ENCODE measurements at regions not wholly inside any gene's neighbourhood (a gene's known extent, or its start where the extent isn't known, plus 50 kb on each side); places are given as distances from the start of the nearest gene placed in this dataset.

- H3K4me3 Mint-ChIP-seq (ENCODE audit: unreplicated experiment): no peak overlapping the region
Measured at GRCh38 chr14:27077710-27078109, 479.9 kb upstream of the NOVA1 start.

GRCh38 chr14:27078191-27078590, 480.4 kb upstream of the NOVA1 start:
- H3K79me2 ChIP-seq (ENCODE audit: insufficient read depth, low read length): no peaks in the 10 kb centered on the region
- H3K36me3 ChIP-seq (ENCODE audit: insufficient read depth, low read length): no peaks in the 10 kb centered on the region
- H3K9me3 ChIP-seq (ENCODE audit: insufficient read depth, low read depth, low read length): no peaks in the 10 kb centered on the region
- H3K4me1 ChIP-seq (ENCODE audit: insufficient read depth, low read length): no peaks in the 10 kb centered on the region
- TF ChIP-seq EZH2 (IDR thresholded peaks at IDR 0.05; ENCODE audit: insufficient read depth, low read length): no peak
- TF ChIP-seq CTCF (IDR thresholded peaks at IDR 0.05; ENCODE audit: insufficient read depth, low read depth, low read length): no peak
- H3K4me3 Mint-ChIP-seq (ENCODE audit: unreplicated experiment): no peak overlapping the region
- no peak overlapping the region for H3K27ac ChIP-seq (ENCODE audit: low read depth, low read length)
- H3K27me3 Mint-ChIP-seq (ENCODE audit: low read depth, unreplicated experiment): no peaks in the 10 kb centered on the region
- no peaks in the 10 kb centered on the region for H3K36me3 Mint-ChIP-seq (ENCODE audit: low read depth, unreplicated experiment)
- H4K20me1 ChIP-seq (ENCODE audit: insufficient read depth, low read length): no peaks in the 10 kb centered on the region
- FAIRE-seq (no peak), DNase-seq (ENCODE audit: low read depth) (peak; percentile 2)
- H3K9ac ChIP-seq (ENCODE audit: low read length): no peak overlapping the region
- no peaks in the 10 kb centered on the region for H3K27me3 ChIP-seq (ENCODE audit: insufficient read depth, low read length)
- H3K27ac Mint-ChIP-seq (ENCODE audit: unreplicated experiment): no peak overlapping the region
- no peak overlapping the region for H3K4me3 ChIP-seq (ENCODE audit: insufficient read depth, low read depth, low read length)
- no peaks in the 10 kb centered on the region for H3K4me1 Mint-ChIP-seq (ENCODE audit: low read depth, unreplicated experiment)
- no peaks in the 10 kb centered on the region for H3K9me3 Mint-ChIP-seq (ENCODE audit: unreplicated experiment)
- no peak overlapping the region for H3K4me2 ChIP-seq (ENCODE audit: low read length)
- H2AFZ ChIP-seq (ENCODE audit: low read depth, low read length): no peak overlapping the region

More at GRCh38 chr14:27077710-27078109, 479.9 kb upstream of the NOVA1 start:
- H3K4me1 ChIP-seq (ENCODE audit: insufficient read depth, low read length): no peaks in the 10 kb centered on the region
- H3K4me3 ChIP-seq (ENCODE audit: insufficient read depth, low read depth, low read length): no peak overlapping the region
- no peaks in the 10 kb centered on the region for H3K36me3 Mint-ChIP-seq (ENCODE audit: low read depth, unreplicated experiment)
- H3K27me3 Mint-ChIP-seq (ENCODE audit: low read depth, unreplicated experiment): no peaks in the 10 kb centered on the region
- no peak for DNase-seq (ENCODE audit: low read depth)
- no peak overlapping the region for H2AFZ ChIP-seq (ENCODE audit: low read depth, low read length)
- TF ChIP-seq EZH2 (IDR thresholded peaks at IDR 0.05; ENCODE audit: insufficient read depth, low read length) (no peak), CTCF (IDR thresholded peaks at IDR 0.05; ENCODE audit: insufficient read depth, low read depth, low read length) (no peak)
- no peak for FAIRE-seq
- H4K20me1 ChIP-seq (ENCODE audit: insufficient read depth, low read length): no peaks in the 10 kb centered on the region
- no peaks in the 10 kb centered on the region for H3K4me1 Mint-ChIP-seq (ENCODE audit: low read depth, unreplicated experiment)
- no peak overlapping the region for H3K9ac ChIP-seq (ENCODE audit: low read length)
- H3K27ac ChIP-seq (ENCODE audit: low read depth, low read length): no peak overlapping the region
- no peaks in the 10 kb centered on the region for H3K79me2 ChIP-seq (ENCODE audit: insufficient read depth, low read length)
- no peaks in the 10 kb centered on the region for H3K27me3 ChIP-seq (ENCODE audit: insufficient read depth, low read length)
- no peaks in the 10 kb centered on the region for H3K9me3 ChIP-seq (ENCODE audit: insufficient read depth, low read depth, low read length)
- H3K9me3 Mint-ChIP-seq (ENCODE audit: unreplicated experiment): no peaks in the 10 kb centered on the region
- H3K36me3 ChIP-seq (ENCODE audit: insufficient read depth, low read length): no peaks in the 10 kb centered on the region
- no peak overlapping the region for H3K27ac Mint-ChIP-seq (ENCODE audit: unreplicated experiment)
- no peak overlapping the region for H3K4me2 ChIP-seq (ENCODE audit: low read length)

- H3K9me3 Mint-ChIP-seq (ENCODE audit: unreplicated experiment): no peaks in the 10 kb centered on the region
- no peaks in the 10 kb centered on the region for H3K4me1 Mint-ChIP-seq (ENCODE audit: low read depth, unreplicated experiment)
- H4K20me1 ChIP-seq (ENCODE audit: insufficient read depth, low read length): no peaks in the 10 kb centered on the region
- no peaks in the 10 kb centered on the region for H3K27me3 Mint-ChIP-seq (ENCODE audit: low read depth, unreplicated experiment)
- no peaks in the 10 kb centered on the region for H3K9me3 ChIP-seq (ENCODE audit: insufficient read depth, low read depth, low read length)
- H2AFZ ChIP-seq (ENCODE audit: low read depth, low read length): no peak overlapping the region
- no peaks in the 10 kb centered on the region for H3K79me2 ChIP-seq (ENCODE audit: insufficient read depth, low read length)
- H3K4me1 ChIP-seq (ENCODE audit: insufficient read depth, low read length): no peaks in the 10 kb centered on the region
- no peak for TF ChIP-seq CTCF (IDR thresholded peaks at IDR 0.05; ENCODE audit: insufficient read depth, low read depth, low read length)
- no peak for TF ChIP-seq EZH2 (IDR thresholded peaks at IDR 0.05; ENCODE audit: insufficient read depth, low read length)
- H3K4me3 Mint-ChIP-seq (ENCODE audit: unreplicated experiment): no peak overlapping the region
- FAIRE-seq (no peak), DNase-seq (ENCODE audit: low read depth) (no peak)
- no peak overlapping the region for H3K4me3 ChIP-seq (ENCODE audit: insufficient read depth, low read depth, low read length)
- H3K27me3 ChIP-seq (ENCODE audit: insufficient read depth, low read length): no peaks in the 10 kb centered on the region
- H3K27ac ChIP-seq (ENCODE audit: low read depth, low read length): no peak overlapping the region
- H3K36me3 ChIP-seq (ENCODE audit: insufficient read depth, low read length): no peaks in the 10 kb centered on the region
- no peak overlapping the region for H3K9ac ChIP-seq (ENCODE audit: low read length)
- no peak overlapping the region for H3K27ac Mint-ChIP-seq (ENCODE audit: unreplicated experiment)
- no peak overlapping the region for H3K4me2 ChIP-seq (ENCODE audit: low read length)
- H3K36me3 Mint-ChIP-seq (ENCODE audit: low read depth, unreplicated experiment): no peaks in the 10 kb centered on the region
Measured at GRCh38 chr14:27079716-27080115, 481.9 kb upstream of the NOVA1 start.
